NCI-H2196 treated with DMSO at 0.1 percent for 48 hours (cell line): ENCODE measurements at regions not wholly inside any gene's neighbourhood (a gene's known extent, or its start where the extent isn't known, plus 50 kb on each side); places are given as distances from the start of the nearest gene placed in this dataset.

Experiments used
- DNase-seq: peaks from one replicate; lab custom pipeline; 2025; ENCODE audit not compliant: unreplicated experiment; lab: John Stamatoyannopoulos, UW

DNA sequence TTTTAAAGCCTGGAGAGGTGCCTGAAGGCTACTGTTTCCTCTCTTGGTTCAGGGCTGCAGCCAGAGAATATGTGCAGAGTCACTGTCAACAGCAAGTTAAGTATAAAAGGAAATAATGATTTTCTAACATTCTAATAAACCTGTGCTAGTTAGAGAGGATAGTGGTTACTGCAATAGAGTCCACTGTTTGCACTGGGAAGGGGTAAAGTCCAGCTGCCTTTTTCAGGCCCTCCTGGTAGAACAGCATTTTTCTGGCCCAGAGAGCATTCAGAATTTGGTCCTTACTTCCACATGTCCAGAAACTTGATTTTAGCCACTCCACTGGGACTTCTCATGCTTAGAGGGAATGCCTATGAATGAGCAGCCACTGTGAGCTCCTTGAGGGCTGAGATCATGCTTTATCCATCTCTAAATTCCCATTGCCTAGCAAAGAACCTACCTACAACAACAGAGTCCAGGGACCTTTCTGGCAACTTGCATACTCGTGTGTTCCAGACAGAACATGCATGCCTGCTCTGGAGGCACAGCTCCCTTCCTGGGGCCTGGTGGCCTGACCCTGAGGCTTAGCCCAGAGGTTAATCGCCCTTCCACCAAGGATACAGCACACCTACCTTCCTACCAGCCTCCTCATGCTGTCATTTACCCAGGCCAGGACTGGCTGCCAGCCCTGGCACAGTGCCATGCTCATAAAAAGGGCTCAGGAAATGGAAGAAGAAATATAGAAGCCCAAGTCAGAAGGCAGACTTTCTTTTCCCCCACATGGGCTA lies 50.3 kb upstream of the ATP13A3 start:
- DNase-seq: peak; percentile 87
